Pancreas (tissue), 10 donors: ENCODE measurements at regions not wholly inside any gene's neighbourhood (a gene's known extent, or its start where the extent isn't known, plus 50 kb on each side); places are given as distances from the start of the nearest gene placed in this dataset.

ENCODE experiments used
- ATAC-seq, 4 donors: fragments of 200-7000 bp; cut with Tn5 transposase; one replicate each; pipeline versions ENCODE4 v1.8.0 to v1.9.1; 2020; ENCODE audit warnings: mild to moderate bottlenecking in 4 of 4, moderate library complexity in 4 of 4
- DNase-seq, 6 donors: peaks; one replicate each; pipeline ENCODE4 v3.0.0-alpha.2; 2020
- FAIRE-seq: peaks from 2 replicates; lab custom pipeline; 2012; peaks lifted over from hg19 to GRCh38; lab: Jason Lieb, UNC
- H3K27ac ChIP-seq, 4 donors: fragments of 200-600 bp; sonication (generic); 1 replicate in 3 of 4; 2 replicates in 1 of 4; pipeline versions ENCODE4 v1.5.0 to v1.8.0; 2020
- H3K27me3 ChIP-seq, 4 donors: fragments of 200-600 bp; one replicate each; pipeline ENCODE4 v1.8.0; 2021
- H3K36me3 ChIP-seq, 3 donors: fragments of 200-600 bp; sonication (generic) in 1 of 3; one replicate each; pipeline versions ENCODE4 v1.5.0 to v1.8.0; 2020 to 2021
- H3K4me1 ChIP-seq, 3 donors: fragments of 200-600 bp; one replicate each; pipeline ENCODE4 v1.8.0; 2021
- H3K4me3 ChIP-seq, 4 donors: fragments of 200-600 bp; sonication (generic) in 2 of 4; one replicate each; pipeline versions ENCODE4 v1.5.0 to v1.8.0; 2020 to 2021
- H3K9me3 ChIP-seq, 4 donors: fragments of 200-600 bp; one replicate each; pipeline ENCODE4 v1.8.0; 2021
- CTCF ChIP-seq, 4 donors: fragments of 200-600 bp; sonication (generic) in 3 of 4; IDR thresholded peaks; one replicate each; pipeline versions ENCODE4 v1.5.0 to v1.8.0; 2021; ENCODE audit warnings: antibody characterized with exemption in 4 of 4
- WGBS, 2 donors: extraction: QIAGEN DNeasy Blood & Tissue Kit; methylation state at CpG; one replicate each; pipeline ENCODE4 v1.1.7; 2013; 5-methylcytosine and 5-hydroxymethylcytosine counted together
- intact Hi-C, 3 donors: fragments of 100-400 bp; cut with DNase I; formaldehyde crosslinking; loops; one replicate each; pipeline versions ENCODE4 v1.11.1 to v1.14.2; 2022
- donor health status: healthy with polysubstance abuse.
- donor health status: DM: no; HTN: no; CAD: no; lungs with moderate emphysema.
- donor health status: DM: no; HTN: no; CAD: no.
- donor health status: control.
- donor health status: control.
- donor health status: Bipolar disorder and iron deficiency.
- donor health status: DM: yes; HTN: yes; CAD: no.
- donor health status: DM: no; HTN: no; CAD: no.
- donor health status: DM: no; HTN: no; CAD: no.
- donor health status: DM: yes; HTN: yes; CAD: no.

DNA sequence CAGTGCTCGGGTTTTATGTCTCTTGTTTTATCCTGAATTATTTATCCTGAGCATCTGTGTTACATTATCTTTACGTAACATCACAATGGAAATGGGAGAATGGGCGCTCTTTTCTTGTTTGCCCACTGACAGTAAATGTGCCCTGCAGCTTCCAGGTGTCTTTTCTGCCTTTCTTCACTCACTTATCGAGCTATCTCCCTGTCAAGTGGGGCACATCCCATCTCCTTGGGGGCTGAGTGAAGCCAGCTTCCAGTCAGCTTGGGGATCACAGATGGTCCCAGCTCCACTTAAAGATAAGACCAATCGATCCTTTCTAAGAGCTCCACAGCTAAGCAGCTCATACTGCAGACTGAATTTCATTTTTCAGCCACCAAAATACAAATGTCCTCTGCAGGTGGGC lies 125.8 kb downstream of the KBTBD8 start:
- FAIRE-seq (no peak), DNase-seq (no peak)

DNA sequence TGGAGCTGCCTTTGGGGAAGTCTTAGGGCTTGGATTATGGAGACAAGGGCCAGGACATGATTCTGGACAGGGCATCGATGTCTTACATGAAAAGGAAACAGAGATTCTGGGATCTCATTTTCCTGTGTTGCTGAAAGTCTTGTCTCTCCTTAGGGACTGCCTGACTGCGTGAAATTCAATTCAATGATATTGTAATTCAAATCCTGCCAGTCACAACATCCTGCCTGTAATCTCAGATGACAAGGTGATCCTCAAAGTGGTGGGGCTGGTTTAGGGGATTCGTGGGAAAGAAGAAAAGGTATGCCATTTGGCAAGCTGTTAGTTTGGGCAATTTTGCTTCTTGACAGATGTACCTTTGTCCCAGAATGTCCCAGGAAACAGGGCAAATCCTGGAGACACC lies 129.1 kb downstream of the KBTBD8 start:
- WGBS, 2 donors, result 48 to 56% methylated on average over 3 of the region's 3 CpGs

More for the DNA sequence above, 125.8 kb downstream of the KBTBD8 start:
- Histone ChIP-seq H3K4me3 (no peak overlapping the region), H3K36me3 (no peaks in the 10 kb centered on the region), H3K27me3 (no peaks in the 10 kb centered on the region), H3K27ac (no peak overlapping the region), H3K9me3 (no peaks in the 10 kb centered on the region), H3K4me1 (no peaks in the 10 kb centered on the region)
- ATAC-seq, result no peak
- intact Hi-C loops, result no loop called here
- 56 to 70% methylated on average over 5 of the region's 5 CpGs for WGBS, 2 donors
- TF ChIP-seq CTCF (IDR thresholded peaks at IDR 0.05), result no peak

GRCh38 chr3:67142432-67142831 lies 144.3 kb downstream of the KBTBD8 start:
- Histone ChIP-seq H3K36me3 (no peaks in the 10 kb centered on the region), H3K27ac (no peak overlapping the region), H3K9me3 (no peaks in the 10 kb centered on the region), H3K4me3 (no peak overlapping the region), H3K4me1 (no peaks in the 10 kb centered on the region), H3K27me3 (no peaks in the 10 kb centered on the region)
- ATAC-seq, result no peak
- intact Hi-C loops, result no loop called here
- FAIRE-seq, result no peak
- DNase-seq, result no peak
- TF ChIP-seq CTCF (IDR thresholded peaks at IDR 0.05), result no peak
- 68 to 82% methylated on average over 8 of the region's 8 CpGs for WGBS, 2 donors

More for the DNA sequence above, 129.1 kb downstream of the KBTBD8 start:
- no peak for TF ChIP-seq CTCF (IDR thresholded peaks at IDR 0.05)
- intact Hi-C loops, result no loop called here
- no peak for ATAC-seq
- no peaks in the 10 kb centered on the region for H3K9me3 ChIP-seq
- DNase-seq, result no peak
- no peaks in the 10 kb centered on the region for H3K4me1 ChIP-seq
- no peak overlapping the region for H3K4me3 ChIP-seq
- H3K27me3 ChIP-seq, result no peaks in the 10 kb centered on the region
- FAIRE-seq, result no peak
- no peaks in the 10 kb centered on the region for H3K36me3 ChIP-seq
- H3K27ac ChIP-seq, result no peak overlapping the region

DNA sequence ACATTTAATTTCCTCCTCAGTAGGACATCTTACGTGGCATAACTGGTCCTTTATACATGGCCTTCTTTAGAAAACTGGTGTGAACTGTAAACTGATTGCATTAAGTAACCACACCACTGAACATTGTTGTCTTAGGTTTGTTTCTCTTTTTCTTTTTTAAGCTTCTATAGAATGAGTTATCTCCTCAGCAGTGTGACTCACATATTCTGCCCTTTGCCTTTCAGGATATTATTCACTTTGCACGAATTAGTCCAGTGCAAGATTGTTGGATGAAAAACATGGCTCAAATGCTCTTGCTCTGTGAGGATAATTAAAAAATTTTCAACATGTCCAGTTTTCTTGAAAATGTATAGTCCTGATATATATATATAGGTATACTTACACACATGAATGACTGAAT lies 147.6 kb downstream of the KBTBD8 start:
- DNase-seq (no peak), ATAC-seq (no peak), FAIRE-seq (no peak)
- Histone ChIP-seq H3K4me1 (no peaks in the 10 kb centered on the region), H3K9me3 (no peaks in the 10 kb centered on the region), H3K4me3 (no peak overlapping the region), H3K36me3 (no peaks in the 10 kb centered on the region), H3K27me3 (no peaks in the 10 kb centered on the region), H3K27ac (no peak overlapping the region)
- intact Hi-C loops, result no loop called here
- WGBS, 2 donors, result 68 to 80% methylated on average over 2 of the region's 2 CpGs
- no peak for TF ChIP-seq CTCF (IDR thresholded peaks at IDR 0.05)

DNA sequence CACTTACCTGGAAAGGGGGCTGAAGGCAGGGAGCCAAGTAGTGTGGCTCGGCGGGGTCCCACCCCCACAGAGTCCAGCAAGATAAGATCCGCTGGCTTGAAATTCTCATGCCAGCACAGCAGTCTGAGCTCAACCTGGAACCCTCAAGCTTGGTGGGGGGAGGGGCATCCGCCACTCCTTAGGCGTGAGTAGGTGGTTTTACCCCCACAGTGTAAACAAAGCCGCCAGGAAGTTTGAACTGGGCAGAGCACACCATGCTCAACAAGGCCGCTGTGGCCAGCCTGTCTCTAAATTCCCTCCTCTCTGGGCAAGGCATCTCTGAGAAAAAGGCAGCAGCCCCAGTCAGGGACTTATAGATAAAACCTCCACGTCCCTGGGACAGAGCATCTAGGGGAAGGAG lies 156.3 kb downstream of the KBTBD8 start:
- no peaks in the 10 kb centered on the region for H3K9me3 ChIP-seq
- DNase-seq (no peak), ATAC-seq (no peak), FAIRE-seq (no peak)
- no peak overlapping the region for H3K27ac ChIP-seq
- WGBS, 2 donors, result 38 to 50% methylated on average over 8 of the region's 8 CpGs
- H3K36me3 ChIP-seq, result no peaks in the 10 kb centered on the region
- H3K4me3 ChIP-seq, result no peak overlapping the region
- H3K27me3 ChIP-seq, result no peaks in the 10 kb centered on the region
- no peaks in the 10 kb centered on the region for H3K4me1 ChIP-seq
- no peak for TF ChIP-seq CTCF (IDR thresholded peaks at IDR 0.05)
- intact Hi-C loops, result no loop called here
